AG04450 (cell line): ENCODE measurements at regions not wholly inside any gene's neighbourhood (a gene's known extent, or its start where the extent isn't known, plus 50 kb on each side); places are given as distances from the start of the nearest gene placed in this dataset.
"Not testable (repeated sequence)": the region's sequence is repeated elsewhere in the genome, so short reads cannot be mapped to it uniquely, and the experiment has no call there.

ENCODE experiments used
- CTCF ChIA-PET: fragments of 300-600, 350-600 bp; formaldehyde crosslinking; extraction: SDS; loops from one replicate; lab custom pipeline; 2022; ENCODE audit warnings: antibody characterized with exemption, inconsistent platforms; lab: Charles Lee
- POLR2A ChIA-PET: fragments of 350-600 bp; formaldehyde crosslinking; extraction: SDS; loops from one replicate; lab custom pipeline; 2021; ENCODE audit warnings: antibody characterized with exemption, inconsistent platforms; lab: Yijun Ruan, JAX
- DNase-seq: peaks from one replicate; pipeline ENCODE4 v3.0.0-alpha.2; 2011; ENCODE audit warnings: low read depth, low spot score
- H3K27ac ChIP-seq: one replicate; pipeline ENCODE4 v1.5.1; 2012; ENCODE audit warnings: low read depth, low read length, control low read depth
- H3K27me3 ChIP-seq: one replicate; pipeline ENCODE4 v1.6.0; 2012; ENCODE audit warnings: low read length; ENCODE audit not compliant: control insufficient read depth, insufficient read depth
- H3K4me3 ChIP-seq: 2 replicates; pipeline ENCODE4 v1.5.1; 2011; ENCODE audit warnings: mild to moderate bottlenecking, low read depth, low read length, control low read depth
- H3K9me3 ChIP-seq: 2 replicates; pipeline ENCODE4 v1.5.1; 2012; ENCODE audit warnings: low read length; ENCODE audit not compliant: control insufficient read depth, insufficient read depth
- TF ChIP-seq, protein P1 (sequence below): IDR thresholded peaks from 2 replicates; pipeline ENCODE4 v1.5.1; 2011; ENCODE audit warnings: low read depth, low read length, control low read depth, inconsistent platforms

DNA sequence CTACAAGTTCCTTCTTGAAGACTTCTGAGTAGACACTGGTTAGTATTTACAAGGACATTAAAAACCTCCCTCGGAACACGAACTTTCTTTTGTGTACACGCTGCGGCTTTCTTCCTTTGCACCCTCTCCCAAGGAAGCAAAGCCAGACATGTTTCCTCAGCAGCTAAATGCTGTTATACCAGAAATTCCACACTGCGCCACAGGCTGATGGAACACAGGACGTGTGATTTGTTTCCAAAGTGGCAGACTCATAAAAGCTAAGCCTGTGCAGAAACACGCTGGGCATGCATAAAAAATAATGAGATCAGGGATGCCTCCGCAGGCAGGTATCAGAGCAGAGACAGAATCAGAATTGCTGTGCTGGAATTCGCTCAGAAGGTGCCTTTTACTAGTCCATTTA, 73.0 kb upstream of the RGPD5 start:
- no peak overlapping the region for H3K4me3 ChIP-seq
- CTCF ChIA-PET: interaction anchor here (1.1 kb wide), 1 partner anchor 175 kb away, joined by 3 read pairs; no protein-coding TSS in a partner anchor
- DNase-seq: no peak
- POLR2A ChIA-PET: no interaction called here
- TF ChIP-seq, protein P1, sequence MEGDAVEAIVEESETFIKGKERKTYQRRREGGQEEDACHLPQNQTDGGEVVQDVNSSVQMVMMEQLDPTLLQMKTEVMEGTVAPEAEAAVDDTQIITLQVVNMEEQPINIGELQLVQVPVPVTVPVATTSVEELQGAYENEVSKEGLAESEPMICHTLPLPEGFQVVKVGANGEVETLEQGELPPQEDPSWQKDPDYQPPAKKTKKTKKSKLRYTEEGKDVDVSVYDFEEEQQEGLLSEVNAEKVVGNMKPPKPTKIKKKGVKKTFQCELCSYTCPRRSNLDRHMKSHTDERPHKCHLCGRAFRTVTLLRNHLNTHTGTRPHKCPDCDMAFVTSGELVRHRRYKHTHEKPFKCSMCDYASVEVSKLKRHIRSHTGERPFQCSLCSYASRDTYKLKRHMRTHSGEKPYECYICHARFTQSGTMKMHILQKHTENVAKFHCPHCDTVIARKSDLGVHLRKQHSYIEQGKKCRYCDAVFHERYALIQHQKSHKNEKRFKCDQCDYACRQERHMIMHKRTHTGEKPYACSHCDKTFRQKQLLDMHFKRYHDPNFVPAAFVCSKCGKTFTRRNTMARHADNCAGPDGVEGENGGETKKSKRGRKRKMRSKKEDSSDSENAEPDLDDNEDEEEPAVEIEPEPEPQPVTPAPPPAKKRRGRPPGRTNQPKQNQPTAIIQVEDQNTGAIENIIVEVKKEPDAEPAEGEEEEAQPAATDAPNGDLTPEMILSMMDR: no peak
- peaks cover 28% of the 10 kb centered on the region for H3K27me3 ChIP-seq
- no peaks in the 10 kb centered on the region for H3K9me3 ChIP-seq
- no peak overlapping the region for H3K27ac ChIP-seq

DNA sequence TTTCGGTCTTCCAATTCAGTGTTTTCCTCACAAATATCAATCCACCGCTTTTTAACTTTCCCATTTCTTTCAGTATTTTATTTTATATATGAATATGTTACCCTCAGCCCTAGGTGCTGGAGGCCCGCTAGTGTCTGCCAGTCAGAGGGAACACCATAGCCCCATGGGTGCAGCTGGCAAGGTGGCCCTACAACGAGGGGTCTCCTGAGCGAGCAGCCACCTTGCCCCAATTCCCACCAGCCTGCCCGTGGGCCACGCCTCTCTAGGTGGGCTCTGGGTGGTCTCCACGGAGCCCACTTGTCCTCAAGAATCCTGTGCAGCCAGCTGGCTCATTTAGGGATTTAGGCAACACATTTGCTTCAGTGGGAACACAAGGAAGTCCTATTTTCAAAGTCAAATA, 72.5 kb upstream of the RGPD5 start:
- POLR2A ChIA-PET: no interaction called here
- H3K27ac ChIP-seq: no peak overlapping the region
- CTCF ChIA-PET: interaction anchor here (1.1 kb wide), 1 partner anchor 175 kb away, joined by 3 read pairs; no protein-coding TSS in a partner anchor

DNA sequence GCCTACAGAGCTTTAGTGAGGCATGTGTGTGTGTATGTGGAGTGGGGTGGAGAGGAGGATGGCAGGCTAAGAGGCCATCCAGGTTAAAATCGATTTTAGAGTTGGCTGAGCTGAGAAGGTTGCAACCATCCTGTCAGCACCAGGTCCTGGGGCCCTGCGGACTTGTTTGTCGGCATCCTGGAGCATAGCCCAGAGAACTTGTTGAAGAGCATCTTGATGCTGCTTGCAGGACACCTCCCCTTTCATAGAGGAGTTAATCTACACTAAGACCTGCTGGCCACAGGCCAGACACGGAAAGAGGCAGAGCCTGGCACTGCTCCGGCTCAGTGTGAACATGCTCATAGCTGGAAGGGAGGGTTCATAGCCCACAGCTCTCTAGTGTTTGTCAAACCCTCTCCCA, 72.1 kb upstream of the RGPD5 start:
- no peak for DNase-seq
- Histone ChIP-seq H3K27me3 (peaks cover 32% of the 10 kb centered on the region), H3K9me3 (no peaks in the 10 kb centered on the region), H3K27ac (no peak overlapping the region), H3K4me3 (no peak overlapping the region)
- ChIA-PET CTCF (interaction anchor here (1.1 kb wide), 1 partner anchor 175 kb away, joined by 3 read pairs; no protein-coding TSS in a partner anchor), POLR2A (no interaction called here)
- TF ChIP-seq, protein P1: no peak

More for the DNA sequence above, 72.5 kb upstream of the RGPD5 start:
- no peak for DNase-seq
- H3K4me3 ChIP-seq: no peak overlapping the region
- TF ChIP-seq, protein P1: no peak
- peaks cover 29% of the 10 kb centered on the region for H3K27me3 ChIP-seq
- H3K9me3 ChIP-seq: no peaks in the 10 kb centered on the region

DNA sequence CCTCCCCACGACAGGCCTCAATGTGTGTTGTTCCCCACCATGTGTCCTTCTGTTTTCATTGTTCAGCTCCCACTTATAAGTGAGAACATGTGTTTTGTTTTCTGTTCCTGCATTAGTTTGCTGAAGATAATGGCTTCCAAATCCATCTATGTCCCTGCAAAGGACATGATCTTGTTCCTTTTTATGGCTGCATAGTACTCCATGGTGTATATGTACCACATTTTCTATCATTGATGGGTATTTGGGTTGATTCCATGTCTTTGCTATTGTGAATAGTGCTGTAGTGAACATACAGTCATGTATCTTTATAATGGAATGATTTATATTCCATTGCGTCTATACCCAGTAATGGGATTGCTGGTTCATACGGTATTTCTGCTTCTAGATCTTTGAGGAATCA, 71.5 kb upstream of the RGPD5 start:
- POLR2A ChIA-PET, H3K27ac ChIP-seq, H3K4me3 ChIP-seq, H3K9me3 ChIP-seq, DNase-seq, CTCF ChIA-PET: not testable (repeated sequence)
- peaks cover 37% of the 10 kb centered on the region for H3K27me3 ChIP-seq

DNA sequence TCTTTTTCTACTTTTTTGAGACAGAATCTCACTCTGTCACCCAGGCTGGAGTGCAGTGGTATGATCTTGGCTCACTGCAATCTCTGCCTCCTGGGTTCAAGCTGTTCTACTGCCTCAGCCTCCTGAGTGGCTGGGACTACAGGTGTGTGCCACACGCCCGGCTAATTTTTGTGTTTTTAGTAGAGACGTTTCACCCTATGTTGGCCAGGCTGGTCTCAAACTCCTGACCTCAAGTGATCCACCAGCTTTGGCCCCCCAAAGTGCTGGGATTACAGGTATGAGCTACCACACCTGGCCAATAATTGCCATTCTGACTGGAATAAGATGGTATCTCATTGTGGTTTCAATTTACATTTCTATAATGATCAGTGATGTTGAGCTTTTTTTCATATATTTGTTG, 71.0 kb upstream of the RGPD5 start:
- H3K4me3 ChIP-seq, H3K9me3 ChIP-seq, CTCF ChIA-PET, H3K27ac ChIP-seq, DNase-seq, POLR2A ChIA-PET: not testable (repeated sequence)
- peaks cover 37% of the 10 kb centered on the region for H3K27me3 ChIP-seq

DNA sequence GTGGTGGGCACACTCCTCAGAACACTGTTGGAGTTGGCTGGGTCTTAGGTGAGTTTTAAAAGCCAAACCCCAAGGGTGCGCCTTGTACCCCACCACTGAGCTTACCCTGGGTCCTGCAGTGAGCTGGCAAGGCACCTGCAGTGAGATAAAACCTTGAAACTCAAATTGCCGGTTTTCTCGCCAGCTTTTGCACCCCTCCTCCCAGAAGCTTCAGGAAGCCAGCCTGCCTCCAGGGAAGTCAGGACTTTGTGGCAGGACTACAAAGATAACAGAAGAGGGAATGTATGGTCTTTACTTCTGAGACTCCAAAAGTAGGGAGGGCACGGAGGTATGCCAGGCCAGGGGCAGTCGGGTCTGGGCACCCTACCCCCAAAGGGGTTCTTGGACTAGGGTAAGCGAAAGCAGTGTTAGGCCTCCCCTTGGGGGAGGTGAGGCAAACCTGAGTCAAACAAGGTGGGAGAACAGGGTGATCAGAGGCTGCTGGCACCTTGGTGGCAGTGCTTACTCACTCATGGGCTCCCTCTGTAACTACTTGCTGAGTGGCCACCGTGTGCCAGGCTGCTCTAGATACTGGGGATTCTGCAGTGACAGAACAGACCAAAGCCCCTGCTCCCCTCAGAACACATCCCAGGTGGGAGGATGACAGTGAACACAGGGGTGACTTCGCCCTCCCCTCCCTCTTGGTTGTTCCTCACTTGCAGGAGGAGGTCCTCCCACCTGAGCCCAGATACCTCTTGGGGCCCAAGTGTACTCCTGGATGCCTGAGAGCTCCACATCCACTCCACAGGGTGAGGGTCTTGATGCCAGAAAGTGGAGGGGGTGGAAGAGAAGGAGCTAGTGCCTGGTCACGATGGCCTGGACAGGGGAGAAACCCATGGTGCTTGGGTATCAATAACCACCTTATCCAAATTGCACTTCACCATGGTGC, 69.3 kb upstream of the RGPD5 start:
- H3K27ac ChIP-seq: no peak overlapping the region
- peaks cover 38% of the 10 kb centered on the region for H3K27me3 ChIP-seq
- POLR2A ChIA-PET: no interaction called here

More for the DNA sequence above, 69.3 kb upstream of the RGPD5 start:
- Histone ChIP-seq H3K4me3 (no peak overlapping the region), H3K9me3 (no peaks in the 10 kb centered on the region)
- TF ChIP-seq, protein P1: no peak
- CTCF ChIA-PET: no interaction called here
- no peak for DNase-seq
